OCI-LY7 (cell line): ENCODE measurements at regions not wholly inside any gene's neighbourhood (a gene's known extent, or its start where the extent isn't known, plus 50 kb on each side); places are given as distances from the start of the nearest gene placed in this dataset.

ENCODE experiments used
- BruUV-seq: library from RNA; stranded (reverse); fragments of 400-500 nt; replicated peaks from 2 replicates; lab custom pipeline; 2021; lab: Mats Ljungman, UMichigan
- CTCF ChIA-PET: fragments of 300-600 bp; sonication (Branson Sonifier 250); formaldehyde crosslinking; loops from one replicate; lab custom pipeline; 2022; ENCODE audit warnings: antibody characterized with exemption; ENCODE audit not compliant: unreplicated experiment; lab: Charles Lee
- POLR2A ChIA-PET: fragments of 300-600 bp; sonication (Branson Sonifier 250); formaldehyde crosslinking; loops from one replicate; lab custom pipeline; 2022; ENCODE audit warnings: antibody characterized with exemption; lab: Charles Lee
- DNase-seq: peaks from one replicate; pipeline ENCODE4 v3.0.0-alpha.2; 2015; ENCODE audit warnings: low spot score
- H2AFZ ChIP-seq: fragments of 200-600 bp; sonication (generic), shearing (Covaris generic); 2 replicates; pipeline ENCODE4 v1.6.1; 2014; ENCODE audit warnings: mild to moderate bottlenecking, antibody characterized with exemption, low read length, moderate library complexity
- H3K27ac ChIP-seq: fragments of 200-600 bp; sonication (generic); 2 replicates; pipeline ENCODE4 v1.5.1; 2014; ENCODE audit warnings: mixed run types, low read depth, mild to moderate bottlenecking, moderate library complexity, low read length, inconsistent platforms; ENCODE audit not compliant: poor library complexity, severe bottlenecking
- H3K36me3 ChIP-seq: fragments of 200-600 bp; sonication (generic); 2 replicates; pipeline ENCODE4 v1.6.1; 2014; ENCODE audit warnings: mild to moderate bottlenecking, antibody characterized with exemption, low read length, moderate library complexity, mixed read lengths; ENCODE audit not compliant: insufficient read depth
- H3K4me1 ChIP-seq: fragments of 200-600 bp; sonication (generic); 2 replicates; pipeline ENCODE4 v1.5.1; 2014; ENCODE audit warnings: mild to moderate bottlenecking, low read length; ENCODE audit not compliant: insufficient read depth, poor library complexity, severe bottlenecking
- H3K4me2 ChIP-seq: fragments of 200-600 bp; sonication (generic); 2 replicates; pipeline ENCODE4 v1.6.1; 2014; ENCODE audit warnings: mild to moderate bottlenecking, low read length
- H3K4me3 ChIP-seq: fragments of 200-600 bp; sonication (generic); 2 replicates; pipeline ENCODE4 v1.5.1; 2014; ENCODE audit warnings: mild to moderate bottlenecking, low read depth, low read length; ENCODE audit not compliant: poor library complexity, severe bottlenecking
- H3K79me2 ChIP-seq: fragments of 200-600 bp; sonication (generic); 2 replicates; pipeline ENCODE4 v1.6.1; 2016; ENCODE audit warnings: low read depth, mild to moderate bottlenecking, low read length, moderate library complexity, mixed read lengths; ENCODE audit not compliant: insufficient read depth
- H3K9me2 ChIP-seq: fragments of 200-600 bp; sonication (generic); 2 replicates; pipeline ENCODE4 v1.6.1; 2016; ENCODE audit warnings: mild to moderate bottlenecking, low read length, mixed read lengths; ENCODE audit not compliant: insufficient read depth
- H3K9me3 ChIP-seq: fragments of 200-600 bp; sonication (generic); 2 replicates; pipeline ENCODE4 v1.6.1; 2014; ENCODE audit warnings: mild to moderate bottlenecking, mixed run types, low read length, mixed read lengths
- H4K20me1 ChIP-seq: fragments of 200-600 bp; sonication (generic); 2 replicates; pipeline ENCODE4 v1.6.1; 2014; ENCODE audit warnings: mild to moderate bottlenecking, antibody characterized with exemption, low read length, moderate library complexity, mixed read lengths; ENCODE audit not compliant: insufficient read depth
- EZH2phosphoT487 ChIP-seq: fragments of 200-600 bp; sonication (generic); IDR thresholded peaks from 2 replicates; pipeline ENCODE4 v1.6.1; 2018; ENCODE audit warnings: low read depth, borderline replicate concordance, mild to moderate bottlenecking, mixed run types, antibody characterized with exemption, low read length, moderate library complexity, mixed read lengths
- intact Hi-C: fragments of 100-400 bp; cut with micrococcal nuclease; formaldehyde crosslinking; loops from one replicate; pipeline ENCODE4 v1.10.0; 2022; ENCODE audit not compliant: unreplicated experiment
- TF ChIP-seq, protein P1 (sequence below): fragments of 200-600 bp; sonication (generic); conservative IDR thresholded peaks from 2 replicates; pipeline ENCODE4 v1.5.1; 2014; ENCODE audit warnings: mild to moderate bottlenecking, antibody characterized with exemption, low read length, moderate library complexity, mixed read lengths

DNA sequence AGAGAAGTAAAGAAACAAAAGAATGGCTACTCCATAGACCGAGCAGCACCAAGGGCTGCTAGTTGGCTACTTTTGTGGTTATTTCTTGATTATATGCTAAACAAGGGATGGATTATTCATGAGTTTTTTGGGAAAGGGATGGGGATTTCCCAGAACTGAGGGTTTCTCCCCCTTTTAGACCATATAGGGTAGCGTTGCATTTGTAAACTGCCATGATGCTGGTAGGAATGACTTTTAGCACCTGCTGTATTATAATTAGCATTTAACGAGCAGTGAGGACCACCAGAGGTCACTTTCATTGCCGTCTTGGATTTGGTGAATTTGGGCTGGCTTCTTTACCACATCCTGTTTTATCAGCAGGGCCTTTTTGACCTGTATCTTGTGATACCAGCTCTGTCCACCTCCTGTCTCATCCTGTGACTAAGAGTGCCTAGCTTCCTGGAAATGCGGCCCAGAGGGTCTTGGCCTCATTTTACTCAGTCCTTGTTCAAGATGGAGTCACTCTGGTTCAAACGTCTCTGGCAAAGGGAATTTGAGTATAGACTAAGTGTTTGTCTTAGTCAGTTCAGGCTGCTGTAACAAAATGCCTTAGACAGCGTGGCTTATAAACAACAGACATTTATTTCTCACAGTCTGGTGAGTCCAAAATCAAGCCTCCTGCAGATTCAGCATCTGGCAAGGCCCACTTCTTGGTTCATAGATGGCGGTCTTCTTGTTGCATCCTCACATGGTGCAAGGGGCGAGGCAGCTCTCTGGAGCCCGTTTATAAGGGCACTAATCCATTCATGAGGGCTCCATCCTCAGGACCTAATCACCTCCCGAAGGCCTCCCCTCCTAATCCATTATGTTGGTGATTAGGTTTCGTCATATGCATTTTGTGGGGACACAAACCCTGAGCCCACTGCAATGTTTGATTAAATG lies 348.3 kb upstream of the SFSWAP start:
- TF ChIP-seq, protein P1, sequence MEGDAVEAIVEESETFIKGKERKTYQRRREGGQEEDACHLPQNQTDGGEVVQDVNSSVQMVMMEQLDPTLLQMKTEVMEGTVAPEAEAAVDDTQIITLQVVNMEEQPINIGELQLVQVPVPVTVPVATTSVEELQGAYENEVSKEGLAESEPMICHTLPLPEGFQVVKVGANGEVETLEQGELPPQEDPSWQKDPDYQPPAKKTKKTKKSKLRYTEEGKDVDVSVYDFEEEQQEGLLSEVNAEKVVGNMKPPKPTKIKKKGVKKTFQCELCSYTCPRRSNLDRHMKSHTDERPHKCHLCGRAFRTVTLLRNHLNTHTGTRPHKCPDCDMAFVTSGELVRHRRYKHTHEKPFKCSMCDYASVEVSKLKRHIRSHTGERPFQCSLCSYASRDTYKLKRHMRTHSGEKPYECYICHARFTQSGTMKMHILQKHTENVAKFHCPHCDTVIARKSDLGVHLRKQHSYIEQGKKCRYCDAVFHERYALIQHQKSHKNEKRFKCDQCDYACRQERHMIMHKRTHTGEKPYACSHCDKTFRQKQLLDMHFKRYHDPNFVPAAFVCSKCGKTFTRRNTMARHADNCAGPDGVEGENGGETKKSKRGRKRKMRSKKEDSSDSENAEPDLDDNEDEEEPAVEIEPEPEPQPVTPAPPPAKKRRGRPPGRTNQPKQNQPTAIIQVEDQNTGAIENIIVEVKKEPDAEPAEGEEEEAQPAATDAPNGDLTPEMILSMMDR, result no peak
- no peak for TF ChIP-seq EZH2phosphoT487
- H3K4me3 ChIP-seq, result no peak overlapping the region
- intact Hi-C loops, result no loop called here
- no peaks in the 10 kb centered on the region for H4K20me1 ChIP-seq
- CTCF ChIA-PET, result no interaction called here
- POLR2A ChIA-PET, result no interaction called here
- DNase-seq, result no peak
- no peaks in the 10 kb centered on the region for H3K9me2 ChIP-seq
- H3K9me3 ChIP-seq, result no peaks in the 10 kb centered on the region
- no peaks in the 10 kb centered on the region for H3K4me1 ChIP-seq
- no peaks in the 10 kb centered on the region for H3K36me3 ChIP-seq
- no peak overlapping the region for H3K27ac ChIP-seq
- BruUV-seq, result no TSS peak
- no peaks in the 10 kb centered on the region for H3K79me2 ChIP-seq
- H3K4me2 ChIP-seq, result no peak overlapping the region
- H2AFZ ChIP-seq, result no peak overlapping the region

DNA sequence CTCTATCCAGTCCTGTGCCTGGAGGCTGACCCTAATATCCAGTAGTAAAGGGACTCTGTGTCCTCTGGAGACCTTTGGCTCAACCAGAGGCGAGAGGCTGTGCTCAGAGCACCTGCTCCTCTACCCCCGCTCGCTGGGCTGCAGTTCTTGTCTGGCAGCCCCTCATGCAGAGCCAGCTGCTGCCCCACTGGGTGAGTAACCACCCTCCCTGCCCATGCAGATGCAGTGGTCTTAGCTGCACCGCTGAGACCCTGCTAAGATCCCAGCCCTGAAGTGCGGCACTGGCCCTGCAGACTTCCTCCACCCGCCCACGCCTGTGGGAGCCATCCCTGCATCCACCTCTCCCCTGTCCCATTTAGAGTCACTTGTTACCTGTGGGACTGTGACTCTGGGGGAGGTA lies 347.5 kb upstream of the SFSWAP start:
- Histone ChIP-seq H2AFZ (no peak overlapping the region), H3K79me2 (no peaks in the 10 kb centered on the region), H3K36me3 (no peaks in the 10 kb centered on the region), H4K20me1 (no peaks in the 10 kb centered on the region), H3K4me1 (no peaks in the 10 kb centered on the region), H3K27ac (no peak overlapping the region), H3K4me2 (no peak overlapping the region), H3K9me3 (no peaks in the 10 kb centered on the region), H3K4me3 (no peak overlapping the region), H3K9me2 (no peaks in the 10 kb centered on the region)
- no TSS peak for BruUV-seq
- no peak for DNase-seq
- no peak for TF ChIP-seq EZH2phosphoT487
- ChIA-PET CTCF (no interaction called here), POLR2A (no interaction called here)
- intact Hi-C loops, result no loop called here

DNA sequence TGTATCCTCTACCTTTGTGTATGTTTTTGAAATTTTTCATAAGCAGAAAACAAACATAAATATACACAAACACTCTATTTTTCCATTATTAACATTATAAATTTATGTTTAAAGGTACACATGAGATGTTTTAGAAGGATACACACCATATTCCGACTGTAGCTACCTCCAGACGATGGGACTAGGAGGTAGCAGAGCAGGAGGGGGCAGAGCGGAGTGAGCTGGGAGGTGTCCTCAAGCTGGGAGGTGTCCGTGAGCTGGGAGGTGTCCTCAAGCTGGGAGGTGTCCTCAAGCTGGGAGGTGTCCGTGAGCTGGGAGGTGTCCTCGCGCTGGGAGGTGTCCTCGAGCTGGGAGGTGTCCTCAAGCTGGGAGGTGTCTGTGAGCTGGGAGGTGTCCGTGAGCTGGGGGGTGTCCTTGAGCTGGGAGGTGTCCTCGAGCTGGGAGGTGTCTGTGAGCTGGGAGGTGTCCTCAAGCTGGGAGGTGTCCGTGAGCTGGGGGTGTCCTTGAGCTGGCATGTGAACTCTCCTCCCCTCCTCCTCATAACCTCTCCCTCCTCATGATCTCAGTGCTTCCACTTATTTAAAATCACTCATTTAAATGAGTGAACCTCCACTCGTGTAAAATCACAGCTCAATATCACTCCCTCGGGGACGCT lies 346.9 kb upstream of the SFSWAP start:
- H3K9me3 ChIP-seq, result no peaks in the 10 kb centered on the region
- TF ChIP-seq, protein P1, result no peak
- TF ChIP-seq EZH2phosphoT487, result no peak
- intact Hi-C loops, result no loop called here
- ChIA-PET POLR2A (interaction anchor here (0.7 kb wide), 1 partner anchor 12 kb away, joined by 5 read pairs; no protein-coding TSS in a partner anchor), CTCF (no interaction called here)
- H3K4me2 ChIP-seq, result no peak overlapping the region
- no peaks in the 10 kb centered on the region for H3K4me1 ChIP-seq
- BruUV-seq, result no TSS peak
- no peak overlapping the region for H3K27ac ChIP-seq
- H3K36me3 ChIP-seq, result no peaks in the 10 kb centered on the region
- no peak for DNase-seq
- no peak overlapping the region for H2AFZ ChIP-seq
- no peak overlapping the region for H3K4me3 ChIP-seq
- H4K20me1 ChIP-seq, result no peaks in the 10 kb centered on the region
- no peaks in the 10 kb centered on the region for H3K79me2 ChIP-seq
- H3K9me2 ChIP-seq, result no peaks in the 10 kb centered on the region
